ENCODE measurements at regions not wholly inside any gene's neighbourhood (a gene's known extent, or its start where the extent isn't known, plus 50 kb on each side); places are given as distances from the start of the nearest gene placed in this dataset.

DNA sequence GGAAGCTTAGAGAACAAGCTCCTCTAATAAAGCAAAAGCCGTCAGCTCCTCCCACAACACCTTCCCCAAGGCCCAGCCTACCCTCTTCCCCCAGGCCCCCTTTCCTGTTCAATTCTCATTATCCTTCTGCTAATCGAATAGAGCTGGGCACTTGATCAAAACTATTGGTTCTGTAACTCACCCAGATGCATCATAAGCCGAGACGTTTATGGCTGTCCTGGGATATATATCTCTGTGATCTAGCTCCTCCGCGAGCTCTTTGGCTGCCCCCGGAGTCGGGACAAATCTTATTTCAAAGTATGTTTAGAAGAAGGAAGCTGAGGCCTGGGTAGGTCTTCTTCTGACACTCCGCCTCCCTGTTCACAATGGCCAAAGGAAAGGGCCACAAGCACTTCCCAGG is 88.3 kb upstream of the KLHL29 start:
- Histone ChIP-seq H3K36me3 (ENCODE audit: control insufficient read depth in 1 of 2, insufficient read depth in 2 of 2, low read length in 2 of 2) (no peaks in the 10 kb centered on the region), H3K27ac (ENCODE audit: low read depth, low read length) (no peak overlapping the region), H3K9ac (ENCODE audit: low read length) (no peak overlapping the region), H3K79me2 (ENCODE audit: insufficient read depth, low read length) (no peaks in the 10 kb centered on the region), H3K9me3 (ENCODE audit: control insufficient read depth in 1 of 2, insufficient read depth in 1 of 2, low read depth in 1 of 2, low read length in 2 of 2) (no peaks in the 10 kb centered on the region), H2AFZ (ENCODE audit: low read depth, low read length, poor library complexity, severe bottlenecking) (no peak overlapping the region), H3K9me2 (ENCODE audit: insufficient read depth) (no peaks in the 10 kb centered on the region), H3K4me1 (ENCODE audit: control insufficient read depth in 1 of 2, insufficient read depth in 2 of 2, low read length in 2 of 2) (no peaks in the 10 kb centered on the region), H4K20me1 (ENCODE audit: insufficient read depth) (no peaks in the 10 kb centered on the region), H3K4me3 (replicated peaks in 1 of 2; ENCODE audit: low read depth in 1 of 2, low read length in 2 of 2) (no peak overlapping the region), H3K27me3 (ENCODE audit: insufficient read depth, low read length) (peaks cover 27% of the 10 kb centered on the region), H3K4me2 (ENCODE audit: low read length) (no peak overlapping the region)
- DNase-seq (ENCODE audit: low read depth, low spot score) = no peak
- RAD21 ChIA-PET (ENCODE audit: low non-redundant PET in 1 of 2, low total read pairs in 2 of 2, uncharacterized antibody in 2 of 2, unreplicated experiment in 2 of 2) = no interaction called here
- POLR2A ChIA-PET = no interaction called here
- intact Hi-C loops (cut with micrococcal nuclease) = no loop called here
- BruUV-seq (replicated peaks) = no TSS peak
- no peak for TF ChIP-seq EGR1 (IDR thresholded peaks at IDR 0.05; ENCODE audit: low read depth)
- no peak for TF ChIP-seq EZH2phosphoT487 (IDR thresholded peaks at IDR 0.05; ENCODE audit: borderline replicate concordance)
- no peak for TF ChIP-seq ZNF274 (IDR thresholded peaks at IDR 0.05; ENCODE audit: low read depth, low read length)
- no peak for TF ChIP-seq SP1 (IDR thresholded peaks at IDR 0.05; ENCODE audit: low read depth)
- no peak for TF ChIP-seq CBX3 (IDR thresholded peaks at IDR 0.05; ENCODE audit: low read depth)
- TF ChIP-seq, protein P1, sequence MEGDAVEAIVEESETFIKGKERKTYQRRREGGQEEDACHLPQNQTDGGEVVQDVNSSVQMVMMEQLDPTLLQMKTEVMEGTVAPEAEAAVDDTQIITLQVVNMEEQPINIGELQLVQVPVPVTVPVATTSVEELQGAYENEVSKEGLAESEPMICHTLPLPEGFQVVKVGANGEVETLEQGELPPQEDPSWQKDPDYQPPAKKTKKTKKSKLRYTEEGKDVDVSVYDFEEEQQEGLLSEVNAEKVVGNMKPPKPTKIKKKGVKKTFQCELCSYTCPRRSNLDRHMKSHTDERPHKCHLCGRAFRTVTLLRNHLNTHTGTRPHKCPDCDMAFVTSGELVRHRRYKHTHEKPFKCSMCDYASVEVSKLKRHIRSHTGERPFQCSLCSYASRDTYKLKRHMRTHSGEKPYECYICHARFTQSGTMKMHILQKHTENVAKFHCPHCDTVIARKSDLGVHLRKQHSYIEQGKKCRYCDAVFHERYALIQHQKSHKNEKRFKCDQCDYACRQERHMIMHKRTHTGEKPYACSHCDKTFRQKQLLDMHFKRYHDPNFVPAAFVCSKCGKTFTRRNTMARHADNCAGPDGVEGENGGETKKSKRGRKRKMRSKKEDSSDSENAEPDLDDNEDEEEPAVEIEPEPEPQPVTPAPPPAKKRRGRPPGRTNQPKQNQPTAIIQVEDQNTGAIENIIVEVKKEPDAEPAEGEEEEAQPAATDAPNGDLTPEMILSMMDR (IDR thresholded peaks at IDR 0.05 in 2 of 3, conservative IDR thresholded peaks at IDR 0.05 in 1 of 3; ENCODE audit: borderline replicate concordance in 1 of 3, insufficient read depth in 1 of 3, low read depth in 2 of 3, low read length in 2 of 3) = no peak
- TF ChIP-seq SRF (IDR thresholded peaks at IDR 0.05; ENCODE audit: low read depth) = no peak
- no peak for TF ChIP-seq ELF1 (IDR thresholded peaks at IDR 0.05; ENCODE audit: borderline replicate concordance, low read depth)
- TF ChIP-seq, protein P2, sequence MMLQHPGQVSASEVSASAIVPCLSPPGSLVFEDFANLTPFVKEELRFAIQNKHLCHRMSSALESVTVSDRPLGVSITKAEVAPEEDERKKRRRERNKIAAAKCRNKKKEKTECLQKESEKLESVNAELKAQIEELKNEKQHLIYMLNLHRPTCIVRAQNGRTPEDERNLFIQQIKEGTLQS (IDR thresholded peaks at IDR 0.05) = no peak
- TF ChIP-seq ZFX (IDR thresholded peaks at IDR 0.05) = no peak
- TF ChIP-seq RAD21 (IDR thresholded peaks at IDR 0.05; ENCODE audit: low read depth) = no peak
- TF ChIP-seq TCF7L2 (IDR thresholded peaks at IDR 0.05; ENCODE audit: borderline replicate concordance, extremely low read depth, insufficient read depth, insufficient read length) = no peak
- TF ChIP-seq, protein P3, sequence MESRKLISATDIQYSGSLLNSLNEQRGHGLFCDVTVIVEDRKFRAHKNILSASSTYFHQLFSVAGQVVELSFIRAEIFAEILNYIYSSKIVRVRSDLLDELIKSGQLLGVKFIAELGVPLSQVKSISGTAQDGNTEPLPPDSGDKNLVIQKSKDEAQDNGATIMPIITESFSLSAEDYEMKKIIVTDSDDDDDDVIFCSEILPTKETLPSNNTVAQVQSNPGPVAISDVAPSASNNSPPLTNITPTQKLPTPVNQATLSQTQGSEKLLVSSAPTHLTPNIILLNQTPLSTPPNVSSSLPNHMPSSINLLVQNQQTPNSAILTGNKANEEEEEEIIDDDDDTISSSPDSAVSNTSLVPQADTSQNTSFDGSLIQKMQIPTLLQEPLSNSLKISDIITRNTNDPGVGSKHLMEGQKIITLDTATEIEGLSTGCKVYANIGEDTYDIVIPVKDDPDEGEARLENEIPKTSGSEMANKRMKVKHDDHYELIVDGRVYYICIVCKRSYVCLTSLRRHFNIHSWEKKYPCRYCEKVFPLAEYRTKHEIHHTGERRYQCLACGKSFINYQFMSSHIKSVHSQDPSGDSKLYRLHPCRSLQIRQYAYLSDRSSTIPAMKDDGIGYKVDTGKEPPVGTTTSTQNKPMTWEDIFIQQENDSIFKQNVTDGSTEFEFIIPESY (IDR thresholded peaks at IDR 0.05; ENCODE audit: extremely low read depth, insufficient replicate concordance, low read length) = no peak
- TF ChIP-seq JUND (IDR thresholded peaks at IDR 0.05) = no peak
- TF ChIP-seq, protein P4, sequence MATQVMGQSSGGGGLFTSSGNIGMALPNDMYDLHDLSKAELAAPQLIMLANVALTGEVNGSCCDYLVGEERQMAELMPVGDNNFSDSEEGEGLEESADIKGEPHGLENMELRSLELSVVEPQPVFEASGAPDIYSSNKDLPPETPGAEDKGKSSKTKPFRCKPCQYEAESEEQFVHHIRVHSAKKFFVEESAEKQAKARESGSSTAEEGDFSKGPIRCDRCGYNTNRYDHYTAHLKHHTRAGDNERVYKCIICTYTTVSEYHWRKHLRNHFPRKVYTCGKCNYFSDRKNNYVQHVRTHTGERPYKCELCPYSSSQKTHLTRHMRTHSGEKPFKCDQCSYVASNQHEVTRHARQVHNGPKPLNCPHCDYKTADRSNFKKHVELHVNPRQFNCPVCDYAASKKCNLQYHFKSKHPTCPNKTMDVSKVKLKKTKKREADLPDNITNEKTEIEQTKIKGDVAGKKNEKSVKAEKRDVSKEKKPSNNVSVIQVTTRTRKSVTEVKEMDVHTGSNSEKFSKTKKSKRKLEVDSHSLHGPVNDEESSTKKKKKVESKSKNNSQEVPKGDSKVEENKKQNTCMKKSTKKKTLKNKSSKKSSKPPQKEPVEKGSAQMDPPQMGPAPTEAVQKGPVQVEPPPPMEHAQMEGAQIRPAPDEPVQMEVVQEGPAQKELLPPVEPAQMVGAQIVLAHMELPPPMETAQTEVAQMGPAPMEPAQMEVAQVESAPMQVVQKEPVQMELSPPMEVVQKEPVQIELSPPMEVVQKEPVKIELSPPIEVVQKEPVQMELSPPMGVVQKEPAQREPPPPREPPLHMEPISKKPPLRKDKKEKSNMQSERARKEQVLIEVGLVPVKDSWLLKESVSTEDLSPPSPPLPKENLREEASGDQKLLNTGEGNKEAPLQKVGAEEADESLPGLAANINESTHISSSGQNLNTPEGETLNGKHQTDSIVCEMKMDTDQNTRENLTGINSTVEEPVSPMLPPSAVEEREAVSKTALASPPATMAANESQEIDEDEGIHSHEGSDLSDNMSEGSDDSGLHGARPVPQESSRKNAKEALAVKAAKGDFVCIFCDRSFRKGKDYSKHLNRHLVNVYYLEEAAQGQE (IDR thresholded peaks at IDR 0.05; ENCODE audit: low read depth) = no peak
- no peak for ATAC-seq
- CTCF ChIA-PET = no interaction called here
